Esophagus muscularis mucosa (tissue), 4 donors: ENCODE measurements at regions not wholly inside any gene's neighbourhood (a gene's known extent, or its start where the extent isn't known, plus 50 kb on each side); places are given as distances from the start of the nearest gene placed in this dataset.

Experiments used
- EP300 ChIP-seq: sonication (generic); formaldehyde crosslinking; IDR thresholded peaks from one replicate; pipeline ENCODE4 v1.6.1; 2017; ENCODE audit warnings: antibody characterized with exemption
- POLR2A ChIP-seq: fragments of 450-650 bp; IDR thresholded peaks from one replicate; pipeline ENCODE4 v1.6.1; 2017; ENCODE audit warnings: antibody characterized with exemption, moderate library complexity, mild to moderate bottlenecking, low read depth
- TF ChIP-seq, protein P1 (sequence below), 3 experiments: fragments of 200-600 bp in 2 of 3; fragments of 450-650 bp in 1 of 3; sonication (generic) in 2 of 3; IDR thresholded peaks; one replicate each; pipeline ENCODE4 v1.5.1; 2017 to 2019; ENCODE audit warnings: antibody characterized with exemption in 3 of 3, mild to moderate bottlenecking in 2 of 3, moderate library complexity in 1 of 3

- TF ChIP-seq, protein P1, sequence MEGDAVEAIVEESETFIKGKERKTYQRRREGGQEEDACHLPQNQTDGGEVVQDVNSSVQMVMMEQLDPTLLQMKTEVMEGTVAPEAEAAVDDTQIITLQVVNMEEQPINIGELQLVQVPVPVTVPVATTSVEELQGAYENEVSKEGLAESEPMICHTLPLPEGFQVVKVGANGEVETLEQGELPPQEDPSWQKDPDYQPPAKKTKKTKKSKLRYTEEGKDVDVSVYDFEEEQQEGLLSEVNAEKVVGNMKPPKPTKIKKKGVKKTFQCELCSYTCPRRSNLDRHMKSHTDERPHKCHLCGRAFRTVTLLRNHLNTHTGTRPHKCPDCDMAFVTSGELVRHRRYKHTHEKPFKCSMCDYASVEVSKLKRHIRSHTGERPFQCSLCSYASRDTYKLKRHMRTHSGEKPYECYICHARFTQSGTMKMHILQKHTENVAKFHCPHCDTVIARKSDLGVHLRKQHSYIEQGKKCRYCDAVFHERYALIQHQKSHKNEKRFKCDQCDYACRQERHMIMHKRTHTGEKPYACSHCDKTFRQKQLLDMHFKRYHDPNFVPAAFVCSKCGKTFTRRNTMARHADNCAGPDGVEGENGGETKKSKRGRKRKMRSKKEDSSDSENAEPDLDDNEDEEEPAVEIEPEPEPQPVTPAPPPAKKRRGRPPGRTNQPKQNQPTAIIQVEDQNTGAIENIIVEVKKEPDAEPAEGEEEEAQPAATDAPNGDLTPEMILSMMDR (IDR thresholded peaks at IDR 0.05): no peak
- no peak for TF ChIP-seq POLR2A
- no peak for TF ChIP-seq EP300
These were observed 72.2 kb upstream of the ARNT2 start for GRCh38 chr15:80331886-80332406.
